ENCODE measurements at regions not wholly inside any gene's neighbourhood (a gene's known extent, or its start where the extent isn't known, plus 50 kb on each side); places are given as distances from the start of the nearest gene placed in this dataset.

DNA sequence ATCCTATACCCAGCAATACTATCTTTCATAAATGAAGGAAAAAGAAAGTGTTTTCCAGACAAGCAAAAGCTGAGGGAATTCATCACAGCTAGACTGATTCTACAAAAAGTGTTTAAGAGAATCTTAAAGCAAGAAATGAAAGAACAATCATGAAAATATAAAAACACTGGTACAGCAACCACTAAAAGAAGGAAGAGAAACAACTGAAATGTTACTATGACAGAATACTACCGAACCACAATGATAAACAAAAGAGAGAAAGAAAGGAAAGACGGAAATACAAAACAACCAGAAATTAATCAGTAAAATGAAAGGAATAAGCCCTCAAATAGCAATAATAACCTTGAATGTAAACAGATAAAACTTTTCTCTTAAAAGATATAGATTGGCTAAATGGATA is 110.8 kb upstream of the AFF2 start:
- TF ChIP-seq CTCF (IDR thresholded peaks at IDR 0.05), result no peak
- TF ChIP-seq ZFX (IDR thresholded peaks at IDR 0.05; ENCODE audit: borderline replicate concordance), result no peak
- H3K27ac ChIP-seq, result no peak overlapping the region

- TF ChIP-seq CTCF (IDR thresholded peaks at IDR 0.05) (no peak), ZFX (IDR thresholded peaks at IDR 0.05; ENCODE audit: borderline replicate concordance) (no peak)
- H3K27ac ChIP-seq, result no peak overlapping the region
Observed at GRCh38 chrX:148412006-148412405, 88.4 kb upstream of the AFF2 start.

DNA sequence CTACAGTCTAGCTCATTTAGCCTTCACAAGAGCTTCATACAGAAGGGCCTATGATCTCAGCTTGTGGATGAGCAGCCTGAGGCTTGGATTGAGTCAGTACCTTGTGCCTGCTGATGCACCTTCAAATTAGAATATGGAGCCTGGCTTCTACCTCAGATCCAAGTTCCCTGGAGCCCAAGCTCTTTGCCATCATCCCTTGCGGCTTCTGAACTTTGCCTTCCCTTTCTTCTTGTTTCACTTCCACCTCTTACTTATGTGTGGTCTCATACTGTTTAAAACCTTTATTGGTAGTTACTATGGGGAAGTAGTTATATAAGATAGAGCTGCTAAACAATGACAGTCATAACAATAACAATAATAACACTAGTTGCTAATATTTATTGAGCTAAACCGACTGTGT is 84.3 kb upstream of the AFF2 start:
- TF ChIP-seq ZFX (IDR thresholded peaks at IDR 0.05; ENCODE audit: borderline replicate concordance) (no peak), CTCF (IDR thresholded peaks at IDR 0.05) (no peak)

DNA sequence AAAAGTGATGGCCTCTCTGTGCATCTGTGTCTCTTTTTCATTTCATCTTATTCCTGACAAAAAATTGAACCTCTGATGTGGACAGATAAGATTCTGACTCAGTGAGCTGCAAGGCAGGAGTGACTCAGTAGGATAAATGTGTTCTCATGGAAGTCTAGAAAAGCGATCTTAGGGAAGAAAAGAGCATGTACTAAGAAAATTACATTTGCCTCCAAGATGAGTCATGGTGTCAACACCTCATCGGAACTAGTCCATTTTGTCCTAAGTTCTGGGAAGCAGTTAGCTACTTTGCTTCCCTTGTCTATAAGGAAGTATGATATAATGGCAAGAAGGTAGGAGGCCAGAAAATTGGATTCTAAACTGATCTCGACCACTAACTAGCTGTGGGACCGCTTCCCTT is 83.5 kb upstream of the AFF2 start:
- TF ChIP-seq ZFX (IDR thresholded peaks at IDR 0.05; ENCODE audit: borderline replicate concordance), result no peak
- TF ChIP-seq CTCF (IDR thresholded peaks at IDR 0.05), result no peak
- no peak overlapping the region for H3K27ac ChIP-seq

More for the DNA sequence above, 84.3 kb upstream of the AFF2 start:
- H3K27ac ChIP-seq, result no peak overlapping the region

DNA sequence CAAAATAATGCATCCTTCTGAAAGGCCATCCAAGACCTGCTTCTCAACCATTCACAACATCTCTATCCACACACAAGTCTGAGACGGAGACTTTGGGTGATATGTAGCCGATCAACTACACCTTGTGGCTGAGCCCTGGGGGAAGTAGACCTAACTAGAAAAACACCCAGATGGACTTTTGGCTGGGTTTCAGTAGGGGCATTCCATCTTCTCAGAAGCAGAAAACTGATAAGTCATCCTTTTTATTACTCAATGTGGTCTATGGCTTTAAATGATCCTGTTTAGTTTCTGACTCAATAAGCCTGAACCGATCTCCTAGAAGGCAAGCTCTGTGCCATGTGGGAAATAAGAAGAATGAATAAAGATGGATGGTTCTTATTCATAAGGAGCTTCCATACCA is 82.5 kb upstream of the AFF2 start:
- no peak for TF ChIP-seq ZFX (IDR thresholded peaks at IDR 0.05; ENCODE audit: borderline replicate concordance)
- no peak for TF ChIP-seq CTCF (IDR thresholded peaks at IDR 0.05)
- no peak overlapping the region for H3K27ac ChIP-seq

- no peak for TF ChIP-seq ZFX (IDR thresholded peaks at IDR 0.05; ENCODE audit: borderline replicate concordance)
- TF ChIP-seq CTCF (IDR thresholded peaks at IDR 0.05), result no peak
- no peak overlapping the region for H3K27ac ChIP-seq
Observed at GRCh38 chrX:148422526-148422925, 77.9 kb upstream of the AFF2 start.

- TF ChIP-seq ZFX (IDR thresholded peaks at IDR 0.05; ENCODE audit: borderline replicate concordance) (no peak), CTCF (IDR thresholded peaks at IDR 0.05) (no peak)
- no peak overlapping the region for H3K27ac ChIP-seq
Observed at GRCh38 chrX:148424570-148424969, 75.8 kb upstream of the AFF2 start.

Data from 22Rv1 (cell line).